ENCODE measurements at regions not wholly inside any gene's neighbourhood (a gene's known extent, or its start where the extent isn't known, plus 50 kb on each side); places are given as distances from the start of the nearest gene placed in this dataset.

GRCh38 chr7:93823621-93824020 is 66.9 kb downstream of the TFPI2 start:
- TF ChIP-seq RBFOX2 (IDR thresholded peaks at IDR 0.05; ENCODE audit: low read depth, low read length) (no peak), TBL1XR1 (IDR thresholded peaks at IDR 0.05; ENCODE audit: borderline replicate concordance, low read length, partially characterized antibody) (no peak), CTCF (CRISPR knock-in tag; IDR thresholded peaks at IDR 0.05) (no peak), HDAC2 (CRISPR knock-in tag; IDR thresholded peaks at IDR 0.05) (no peak), MTF1 (CRISPR knock-in tag; IDR thresholded peaks at IDR 0.05) (no peak), ZNF276 (CRISPR knock-in tag; IDR thresholded peaks at IDR 0.05; ENCODE audit: low read depth) (no peak)

Measured in HepG2 (cell line).